Esophagus (tissue), 2 donors: ENCODE measurements at regions not wholly inside any gene's neighbourhood (a gene's known extent, or its start where the extent isn't known, plus 50 kb on each side); places are given as distances from the start of the nearest gene placed in this dataset.

ENCODE experiments used
- H3K27ac ChIP-seq, 2 donors: one replicate each; pipeline ENCODE4 v1.5.1; 2013; ENCODE audit warnings: low read depth in 2 of 2, mild to moderate bottlenecking in 2 of 2, inconsistent platforms in 1 of 2, low read length in 1 of 2, moderate library complexity in 1 of 2
- H3K27me3 ChIP-seq, 2 donors: one replicate each; pipeline ENCODE4 v1.6.1; 2013; ENCODE audit warnings: low read length in 2 of 2, control low read depth in 1 of 2, mild to moderate bottlenecking in 1 of 2; ENCODE audit not compliant: insufficient read depth in 2 of 2, control insufficient read depth in 1 of 2
- H3K36me3 ChIP-seq, 2 donors: one replicate each; pipeline ENCODE4 v1.6.1; 2013; ENCODE audit warnings: low read length in 1 of 2; ENCODE audit not compliant: control insufficient read depth in 2 of 2, insufficient read depth in 2 of 2
- H3K4me1 ChIP-seq, 2 donors: one replicate each; pipeline ENCODE4 v1.6.1; 2013; ENCODE audit warnings: low read length in 1 of 2; ENCODE audit not compliant: control insufficient read depth in 2 of 2, insufficient read depth in 2 of 2
- H3K4me3 ChIP-seq, 2 donors: one replicate each; pipeline ENCODE4 v1.5.1; 2013; ENCODE audit warnings: low read length in 2 of 2, mild to moderate bottlenecking in 2 of 2, low read depth in 1 of 2, moderate library complexity in 1 of 2
- H3K9me3 ChIP-seq, 2 donors: one replicate each; pipeline ENCODE4 v1.6.1; 2013; ENCODE audit warnings: mild to moderate bottlenecking in 2 of 2, low read depth in 1 of 2, low read length in 1 of 2, moderate library complexity in 1 of 2; ENCODE audit not compliant: control insufficient read depth in 2 of 2, insufficient read depth in 1 of 2
- WGBS, 2 donors: extraction: QIAGEN DNeasy Blood & Tissue Kit; methylation state at CpG; one replicate each; pipeline ENCODE4 v1.1.7; 2013; 5-methylcytosine and 5-hydroxymethylcytosine counted together
- donor health status: healthy with polysubstance abuse.
- donor health status: Bipolar disorder and iron deficiency.

GRCh38 chr17:79468183-79468944 lies 142.5 kb downstream of the RBFOX3 start:
- Histone ChIP-seq H3K4me3 (no peak overlapping the region), H3K27me3 (peaks cover 0 to 3% of the 10 kb centered on the region in 2 donors), H3K27ac (no peak overlapping the region), H3K36me3 (no peaks in the 10 kb centered on the region), H3K4me1 (no peaks in the 10 kb centered on the region), H3K9me3 (no peaks in the 10 kb centered on the region)
- WGBS, 2 donors = 86 to 88% methylated on average over 5 of the region's 5 CpGs

GRCh38 chr17:79466562-79467350 lies 144.1 kb downstream of the RBFOX3 start:
- no peaks in the 10 kb centered on the region for H3K4me1 ChIP-seq
- H3K9me3 ChIP-seq = no peaks in the 10 kb centered on the region
- no peak overlapping the region for H3K4me3 ChIP-seq
- 79 to 84% methylated on average over 16 of the region's 16 CpGs for WGBS, 2 donors
- H3K27me3 ChIP-seq = no peaks in the 10 kb centered on the region
- no peak overlapping the region for H3K27ac ChIP-seq
- H3K36me3 ChIP-seq = no peaks in the 10 kb centered on the region

GRCh38 chr17:79465681-79466025 lies 145.2 kb downstream of the RBFOX3 start:
- H3K27me3 ChIP-seq = no peaks in the 10 kb centered on the region
- H3K27ac ChIP-seq = no peak overlapping the region
- H3K9me3 ChIP-seq = no peaks in the 10 kb centered on the region
- no peaks in the 10 kb centered on the region for H3K36me3 ChIP-seq
- H3K4me1 ChIP-seq = no peaks in the 10 kb centered on the region
- WGBS, 2 donors = 51 to 65% methylated on average over 14 of the region's 14 CpGs
- H3K4me3 ChIP-seq = no peak overlapping the region

GRCh38 chr17:79465011-79465680 lies 145.7 kb downstream of the RBFOX3 start:
- H3K27me3 ChIP-seq = no peaks in the 10 kb centered on the region
- no peak overlapping the region for H3K4me3 ChIP-seq
- WGBS, 2 donors = 50% methylated on average over 23 to 25 of the region's 25 CpGs

GRCh38 chr17:79464318-79465010 lies 146.4 kb downstream of the RBFOX3 start:
- Histone ChIP-seq H3K9me3 (no peaks in the 10 kb centered on the region), H3K4me3 (no peak overlapping the region), H3K36me3 (no peaks in the 10 kb centered on the region), H3K27ac (no peak overlapping the region), H3K27me3 (no peaks in the 10 kb centered on the region), H3K4me1 (no peaks in the 10 kb centered on the region)
- 70 to 71% methylated on average over 28 of the region's 28 CpGs for WGBS, 2 donors

More at GRCh38 chr17:79465011-79465680, 145.7 kb downstream of the RBFOX3 start:
- H3K4me1 ChIP-seq = no peaks in the 10 kb centered on the region
- no peaks in the 10 kb centered on the region for H3K36me3 ChIP-seq
- H3K9me3 ChIP-seq = no peaks in the 10 kb centered on the region
- H3K27ac ChIP-seq = no peak overlapping the region

GRCh38 chr17:79463421-79464317 lies 147.2 kb downstream of the RBFOX3 start:
- 90% methylated on average over 33 to 36 of the region's 36 CpGs for WGBS, 2 donors
- no peak overlapping the region for H3K27ac ChIP-seq
- H3K4me1 ChIP-seq = no peaks in the 10 kb centered on the region
- no peaks in the 10 kb centered on the region for H3K36me3 ChIP-seq
- no peaks in the 10 kb centered on the region for H3K9me3 ChIP-seq
- H3K27me3 ChIP-seq = no peaks in the 10 kb centered on the region
- H3K4me3 ChIP-seq = no peak overlapping the region

GRCh38 chr17:79461041-79461440 lies 149.8 kb downstream of the RBFOX3 start:
- Histone ChIP-seq H3K4me3 (no peak overlapping the region), H3K36me3 (no peaks in the 10 kb centered on the region), H3K9me3 (no peaks in the 10 kb centered on the region), H3K27me3 (no peaks in the 10 kb centered on the region), H3K27ac (no peak overlapping the region), H3K4me1 (no peaks in the 10 kb centered on the region)
- 65 to 73% methylated on average over 2 of the region's 2 CpGs for WGBS, 2 donors

- no peaks in the 10 kb centered on the region for H3K9me3 ChIP-seq
- no peaks in the 10 kb centered on the region for H3K4me1 ChIP-seq
- no peak overlapping the region for H3K4me3 ChIP-seq
- H3K27ac ChIP-seq = no peak overlapping the region
- H3K36me3 ChIP-seq = no peaks in the 10 kb centered on the region
- 76 to 79% methylated on average over 4 of the region's 4 CpGs for WGBS, 2 donors
- H3K27me3 ChIP-seq = no peaks in the 10 kb centered on the region
Observed at GRCh38 chr17:79459846-79460245, 151.0 kb downstream of the RBFOX3 start.
